Ascending aorta (tissue), 2 donors: ENCODE measurements at regions not wholly inside any gene's neighbourhood (a gene's known extent, or its start where the extent isn't known, plus 50 kb on each side); places are given as distances from the start of the nearest gene placed in this dataset.

ENCODE experiments used
- DNase-seq, 2 donors: peaks; one replicate each; pipeline ENCODE4 v3.0.0-alpha.2; 2019; ENCODE audit warnings: low spot score in 2 of 2
- H3K27ac ChIP-seq, 2 donors: fragments of 200-600 bp; sonication (generic); one replicate each; pipeline ENCODE4 v1.5.1; 2016 to 2017; ENCODE audit warnings: mild to moderate bottlenecking in 1 of 2
- H3K27me3 ChIP-seq: fragments of 200-600 bp; sonication (generic); one replicate; pipeline ENCODE4 v1.5.1; 2017
- H3K36me3 ChIP-seq, 2 donors: fragments of 200-600 bp; sonication (generic); one replicate each; pipeline ENCODE4 v1.5.1; 2016
- H3K4me1 ChIP-seq, 2 donors: fragments of 200-600 bp; sonication (generic); one replicate each; pipeline ENCODE4 v1.5.1; 2016 to 2017; ENCODE audit warnings: mild to moderate bottlenecking in 1 of 2
- H3K4me3 ChIP-seq, 2 donors: fragments of 200-600 bp; sonication (generic); one replicate each; pipeline ENCODE4 v1.5.1; 2016 to 2017; ENCODE audit warnings: mild to moderate bottlenecking in 1 of 2
- H3K9me3 ChIP-seq, 2 donors: fragments of 200-600 bp; sonication (generic); one replicate each; pipeline ENCODE4 v1.5.1; 2016
- CTCF ChIP-seq, 3 experiments: fragments of 200-600 bp in 2 of 3; fragments of 450-650 bp in 1 of 3; sonication (generic) in 2 of 3; IDR thresholded peaks; one replicate each; pipeline ENCODE4 v1.5.1; 2016 to 2019; ENCODE audit warnings: antibody characterized with exemption in 3 of 3, mild to moderate bottlenecking in 1 of 3, moderate library complexity in 1 of 3
- intact Hi-C: fragments of 100-400 bp; cut with DNase I; formaldehyde crosslinking; loops from one replicate; pipeline ENCODE4 v1.15.1; 2023

GRCh38 chr7:25864943-25865751 is 286.9 kb upstream of the NFE2L3 start:
- no peak for TF ChIP-seq CTCF (IDR thresholded peaks at IDR 0.05)
- intact Hi-C loops: loop anchor here (5.0 kb wide), 1 partner anchor 1322 kb away; the partner anchor contains the start of gene HOXA11
- Histone ChIP-seq H3K4me3 (no peak overlapping the region), H3K27ac (no peak overlapping the region), H3K9me3 (peaks cover 3 to 5% of the 10 kb centered on the region in 2 donors), H3K27me3 (peaks cover 37% of the 10 kb centered on the region), H3K4me1 (no peaks in the 10 kb centered on the region), H3K36me3 (no peaks in the 10 kb centered on the region)
- no peak for DNase-seq

- intact Hi-C loops: loop anchor here (5.0 kb wide), 1 partner anchor 1319 kb away; the partner anchor contains the start of gene HOXA11
These were observed 283.5 kb upstream of the NFE2L3 start for GRCh38 chr7:25868509-25868908.

GRCh38 chr7:25870574-25870973 is 281.4 kb upstream of the NFE2L3 start:
- Histone ChIP-seq H3K36me3 (no peaks in the 10 kb centered on the region), H3K4me1 (no peaks in the 10 kb centered on the region), H3K4me3 (no peak overlapping the region), H3K9me3 (no peaks in the 10 kb centered on the region), H3K27ac (no peak overlapping the region), H3K27me3 (peaks cover 13% of the 10 kb centered on the region)
- no peak for TF ChIP-seq CTCF (IDR thresholded peaks at IDR 0.05)
- DNase-seq: no peak
- intact Hi-C loops: loop anchor here (5.0 kb wide), 1 partner anchor 497 kb away; no protein-coding TSS in a partner anchor

More at GRCh38 chr7:25868509-25868908, 283.5 kb upstream of the NFE2L3 start:
- H3K4me1 ChIP-seq: no peaks in the 10 kb centered on the region
- H3K27me3 ChIP-seq: peaks cover 19% of the 10 kb centered on the region
- H3K4me3 ChIP-seq: no peak overlapping the region
- no peaks in the 10 kb centered on the region for H3K36me3 ChIP-seq
- H3K27ac ChIP-seq: no peak overlapping the region
- no peak for TF ChIP-seq CTCF (IDR thresholded peaks at IDR 0.05)
- DNase-seq: no peak
- peaks cover 0 to 2% of the 10 kb centered on the region in 2 donors for H3K9me3 ChIP-seq

- Histone ChIP-seq H3K9me3 (no peaks in the 10 kb centered on the region), H3K4me1 (no peaks in the 10 kb centered on the region), H3K4me3 (no peak overlapping the region), H3K27me3 (no peaks in the 10 kb centered on the region), H3K27ac (no peak overlapping the region), H3K36me3 (no peaks in the 10 kb centered on the region)
- DNase-seq: no peak
- no peak for TF ChIP-seq CTCF (IDR thresholded peaks at IDR 0.05)
- intact Hi-C loops: no loop called here
These were observed 275.9 kb upstream of the NFE2L3 start for GRCh38 chr7:25876092-25876491.

- H3K27ac ChIP-seq: no peak overlapping the region
- no peak overlapping the region for H3K4me3 ChIP-seq
- no peak for TF ChIP-seq CTCF (IDR thresholded peaks at IDR 0.05)
- no peaks in the 10 kb centered on the region for H3K27me3 ChIP-seq
- no peaks in the 10 kb centered on the region for H3K36me3 ChIP-seq
- DNase-seq: no peak
- intact Hi-C loops: no loop called here
- H3K9me3 ChIP-seq: no peaks in the 10 kb centered on the region
- H3K4me1 ChIP-seq: no peaks in the 10 kb centered on the region
These were observed 273.9 kb upstream of the NFE2L3 start for GRCh38 chr7:25877802-25878789.
